Muscle of back (tissue), 3 donors: ENCODE measurements at regions not wholly inside any gene's neighbourhood (a gene's known extent, or its start where the extent isn't known, plus 50 kb on each side); places are given as distances from the start of the nearest gene placed in this dataset.

Experiments used
- DNase-seq, 3 donors: peaks; one replicate each; pipeline versions ENCODE4 v3.0.0 to v3.0.0-alpha.2; 2013

- no peak for DNase-seq
Observed at GRCh38 chr4:110289601-110290100, 91.2 kb upstream of the ELOVL6 start.

GRCh38 chr4:110287130-110287529, 88.7 kb upstream of the ELOVL6 start:
- peak in 1 of 3 donors; percentile 18 for DNase-seq

GRCh38 chr4:110278127-110278526, 79.7 kb upstream of the ELOVL6 start:
- no peak for DNase-seq

GRCh38 chr4:110275871-110276270, 77.5 kb upstream of the ELOVL6 start:
- peak in 1 of 3 donors; percentile 24 for DNase-seq

- no peak for DNase-seq
Observed at GRCh38 chr4:110271986-110272385, 73.6 kb upstream of the ELOVL6 start.

GRCh38 chr4:110270492-110271197, 72.2 kb upstream of the ELOVL6 start:
- DNase-seq: peak in 1 of 3 donors; percentile 52

- no peak for DNase-seq
Observed at GRCh38 chr4:110268790-110269189, 70.4 kb upstream of the ELOVL6 start.

GRCh38 chr4:110268352-110268751, 69.9 kb upstream of the ELOVL6 start:
- DNase-seq: no peak

- no peak for DNase-seq
Observed at GRCh38 chr4:110266136-110266535, 67.7 kb upstream of the ELOVL6 start.

- DNase-seq: no peak
Observed at GRCh38 chr4:110265001-110265400, 66.6 kb upstream of the ELOVL6 start.

GRCh38 chr4:110260299-110260698, 61.9 kb upstream of the ELOVL6 start:
- no peak for DNase-seq

- peak in 1 of 3 donors; percentile 3 for DNase-seq
Observed at GRCh38 chr4:110250023-110250387, 51.6 kb upstream of the ELOVL6 start.

- DNase-seq: no peak
Observed at GRCh38 chr4:110248831-110249253, 50.4 kb upstream of the ELOVL6 start.
